Upper lobe of left lung (tissue), 4 donors: ENCODE measurements at regions not wholly inside any gene's neighbourhood (a gene's known extent, or its start where the extent isn't known, plus 50 kb on each side); places are given as distances from the start of the nearest gene placed in this dataset.

Experiments used
- POLR2A ChIP-seq, 4 donors: fragments of 450-650 bp; IDR thresholded peaks; one replicate each; pipeline ENCODE4 v1.5.1; 2016 to 2017; ENCODE audit warnings: antibody characterized with exemption in 4 of 4, mild to moderate bottlenecking in 2 of 4
- POLR2AphosphoS5 ChIP-seq, 2 donors: sonication (generic); formaldehyde crosslinking; IDR thresholded peaks; one replicate each; pipeline ENCODE4 v1.5.1; 2017; ENCODE audit warnings: antibody characterized with exemption in 2 of 2
- TF ChIP-seq, protein P1 (sequence below), 6 experiments: fragments of 450-650 bp in 4 of 6; fragments of 200-600 bp in 2 of 6; sonication (generic) in 2 of 6; IDR thresholded peaks; one replicate each; pipeline ENCODE4 v1.5.1; 2016 to 2019; ENCODE audit warnings: antibody characterized with exemption in 6 of 6

DNA sequence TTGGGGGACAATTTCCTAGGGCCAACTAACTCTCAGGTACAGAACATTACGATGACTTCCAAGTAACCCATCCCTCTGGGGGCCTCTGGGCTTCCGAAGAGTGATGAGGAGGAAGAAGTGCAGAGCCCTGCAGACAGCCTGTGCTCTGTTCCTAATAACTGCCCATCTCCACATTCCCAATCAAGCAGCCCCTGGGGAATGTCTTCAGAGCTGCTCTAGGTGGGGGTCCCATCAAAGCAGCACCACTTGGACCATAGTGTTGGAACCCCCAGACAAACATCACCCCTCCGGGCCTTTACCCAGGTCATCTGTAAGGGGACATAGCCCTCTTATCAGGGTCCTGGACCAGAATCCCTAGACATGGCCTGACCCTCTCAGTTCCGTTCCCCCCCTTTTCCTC is 357.3 kb downstream of the NPHP4 start:
- TF ChIP-seq, protein P1, sequence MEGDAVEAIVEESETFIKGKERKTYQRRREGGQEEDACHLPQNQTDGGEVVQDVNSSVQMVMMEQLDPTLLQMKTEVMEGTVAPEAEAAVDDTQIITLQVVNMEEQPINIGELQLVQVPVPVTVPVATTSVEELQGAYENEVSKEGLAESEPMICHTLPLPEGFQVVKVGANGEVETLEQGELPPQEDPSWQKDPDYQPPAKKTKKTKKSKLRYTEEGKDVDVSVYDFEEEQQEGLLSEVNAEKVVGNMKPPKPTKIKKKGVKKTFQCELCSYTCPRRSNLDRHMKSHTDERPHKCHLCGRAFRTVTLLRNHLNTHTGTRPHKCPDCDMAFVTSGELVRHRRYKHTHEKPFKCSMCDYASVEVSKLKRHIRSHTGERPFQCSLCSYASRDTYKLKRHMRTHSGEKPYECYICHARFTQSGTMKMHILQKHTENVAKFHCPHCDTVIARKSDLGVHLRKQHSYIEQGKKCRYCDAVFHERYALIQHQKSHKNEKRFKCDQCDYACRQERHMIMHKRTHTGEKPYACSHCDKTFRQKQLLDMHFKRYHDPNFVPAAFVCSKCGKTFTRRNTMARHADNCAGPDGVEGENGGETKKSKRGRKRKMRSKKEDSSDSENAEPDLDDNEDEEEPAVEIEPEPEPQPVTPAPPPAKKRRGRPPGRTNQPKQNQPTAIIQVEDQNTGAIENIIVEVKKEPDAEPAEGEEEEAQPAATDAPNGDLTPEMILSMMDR (IDR thresholded peaks at IDR 0.05): no peak
- TF ChIP-seq POLR2A (IDR thresholded peaks at IDR 0.05) (no peak), POLR2AphosphoS5 (IDR thresholded peaks at IDR 0.05) (no peak)
